ENCODE measurements at regions not wholly inside any gene's neighbourhood (a gene's known extent, or its start where the extent isn't known, plus 50 kb on each side); places are given as distances from the start of the nearest gene placed in this dataset.

- ChIA-PET POLR2A (no interaction called here), CTCF (no interaction called here)
- H3K4me1 ChIP-seq (ENCODE audit: control insufficient read depth, insufficient read depth, low read length) = no peaks in the 10 kb centered on the region
- DNase-seq (ENCODE audit: low read depth, low spot score) (no peak), ATAC-seq (no peak)
- no TSS peak for BruUV-seq (replicated peaks)
- intact Hi-C loops (cut with micrococcal nuclease; ENCODE audit: unreplicated experiment) = no loop called here
- TF ChIP-seq, protein P1, sequence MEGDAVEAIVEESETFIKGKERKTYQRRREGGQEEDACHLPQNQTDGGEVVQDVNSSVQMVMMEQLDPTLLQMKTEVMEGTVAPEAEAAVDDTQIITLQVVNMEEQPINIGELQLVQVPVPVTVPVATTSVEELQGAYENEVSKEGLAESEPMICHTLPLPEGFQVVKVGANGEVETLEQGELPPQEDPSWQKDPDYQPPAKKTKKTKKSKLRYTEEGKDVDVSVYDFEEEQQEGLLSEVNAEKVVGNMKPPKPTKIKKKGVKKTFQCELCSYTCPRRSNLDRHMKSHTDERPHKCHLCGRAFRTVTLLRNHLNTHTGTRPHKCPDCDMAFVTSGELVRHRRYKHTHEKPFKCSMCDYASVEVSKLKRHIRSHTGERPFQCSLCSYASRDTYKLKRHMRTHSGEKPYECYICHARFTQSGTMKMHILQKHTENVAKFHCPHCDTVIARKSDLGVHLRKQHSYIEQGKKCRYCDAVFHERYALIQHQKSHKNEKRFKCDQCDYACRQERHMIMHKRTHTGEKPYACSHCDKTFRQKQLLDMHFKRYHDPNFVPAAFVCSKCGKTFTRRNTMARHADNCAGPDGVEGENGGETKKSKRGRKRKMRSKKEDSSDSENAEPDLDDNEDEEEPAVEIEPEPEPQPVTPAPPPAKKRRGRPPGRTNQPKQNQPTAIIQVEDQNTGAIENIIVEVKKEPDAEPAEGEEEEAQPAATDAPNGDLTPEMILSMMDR (IDR thresholded peaks at IDR 0.05) = no peak
- TF ChIP-seq REST (IDR thresholded peaks at IDR 0.05; ENCODE audit: insufficient read depth in 1 of 2, low read depth in 2 of 2, low read length in 1 of 2) (no peak), SIN3A (IDR thresholded peaks at IDR 0.05; ENCODE audit: borderline replicate concordance, insufficient read depth, low read depth, low read length) (no peak), POLR2AphosphoS5 (IDR thresholded peaks at IDR 0.05; ENCODE audit: low read depth, low read length) (no peak), TCF7L2 (IDR thresholded peaks at IDR 0.05; ENCODE audit: low read depth, low read length) (no peak)
- H3K9me3 ChIP-seq (ENCODE audit: control insufficient read depth, insufficient read depth, low read depth, low read length) = no peaks in the 10 kb centered on the region
- H3K27ac ChIP-seq (ENCODE audit: low read length) = no peak overlapping the region
- in situ Hi-C loops (cut with HindIII; ENCODE audit: low pct_unique_long_range_greater_than_20kb, low sequenced_read_pairs) = no loop called here
- H3K27me3 ChIP-seq (ENCODE audit: control insufficient read depth, insufficient read depth, low read length) = no peaks in the 10 kb centered on the region
- H3K36me3 ChIP-seq (ENCODE audit: control insufficient read depth, insufficient read depth, low read length) = no peaks in the 10 kb centered on the region
- no peak overlapping the region for H3K4me3 ChIP-seq (ENCODE audit: low read depth in 2 of 2, low read length in 2 of 2)
Observed at GRCh38 chr18:56541793-56542192, 96.6 kb downstream of the TXNL1 start.

DNA sequence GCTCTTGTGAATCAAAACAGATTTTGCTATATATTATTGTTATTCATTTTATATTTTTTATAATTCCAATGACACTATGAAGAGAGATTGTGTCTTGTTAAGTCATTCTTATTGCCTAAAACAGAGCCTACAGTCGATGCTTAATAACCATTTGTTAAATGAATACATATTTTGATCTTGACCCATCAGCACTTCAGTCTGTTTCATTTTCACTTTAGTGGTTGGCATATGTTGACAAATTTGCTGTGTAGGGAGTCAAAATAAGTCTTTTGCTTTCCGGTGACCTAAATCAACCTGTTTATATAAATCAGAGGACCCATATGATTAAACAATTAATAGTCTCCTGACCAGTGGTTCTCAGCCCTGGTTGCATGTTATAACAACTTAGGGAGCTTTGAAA, 97.1 kb downstream of the TXNL1 start:
- Histone ChIP-seq H3K27ac (ENCODE audit: low read length) (no peak overlapping the region), H3K4me3 (ENCODE audit: low read depth in 2 of 2, low read length in 2 of 2) (no peak overlapping the region), H3K27me3 (ENCODE audit: control insufficient read depth, insufficient read depth, low read length) (no peaks in the 10 kb centered on the region), H3K4me1 (ENCODE audit: control insufficient read depth, insufficient read depth, low read length) (no peaks in the 10 kb centered on the region), H3K9me3 (ENCODE audit: control insufficient read depth, insufficient read depth, low read depth, low read length) (no peaks in the 10 kb centered on the region), H3K36me3 (ENCODE audit: control insufficient read depth, insufficient read depth, low read length) (no peaks in the 10 kb centered on the region)
- TF ChIP-seq, protein P1 (IDR thresholded peaks at IDR 0.05) = no peak
- in situ Hi-C loops (cut with HindIII; ENCODE audit: low pct_unique_long_range_greater_than_20kb, low sequenced_read_pairs) = no loop called here
- DNase-seq (ENCODE audit: low read depth, low spot score) (no peak), ATAC-seq (no peak)
- intact Hi-C loops (cut with micrococcal nuclease; ENCODE audit: unreplicated experiment) = no loop called here
- BruUV-seq (replicated peaks) = no TSS peak
- POLR2A ChIA-PET = interaction anchor here (0.6 kb wide), 1 partner anchor 21 kb away, joined by 18 read pairs; no protein-coding TSS in a partner anchor
- CTCF ChIA-PET = no interaction called here

- no peak overlapping the region for H3K27ac ChIP-seq (ENCODE audit: low read length)
- no peak for DNase-seq (ENCODE audit: low read depth, low spot score)
- BruUV-seq (replicated peaks) = no TSS peak
- no peak overlapping the region for H3K4me3 ChIP-seq (ENCODE audit: low read depth in 2 of 2, low read length in 2 of 2)
- no peaks in the 10 kb centered on the region for H3K27me3 ChIP-seq (ENCODE audit: control insufficient read depth, insufficient read depth, low read length)
- TF ChIP-seq REST (IDR thresholded peaks at IDR 0.05; ENCODE audit: insufficient read depth in 1 of 2, low read depth in 2 of 2, low read length in 1 of 2) (no peak), TCF7L2 (IDR thresholded peaks at IDR 0.05; ENCODE audit: low read depth, low read length) (no peak), SIN3A (IDR thresholded peaks at IDR 0.05; ENCODE audit: borderline replicate concordance, insufficient read depth, low read depth, low read length) (no peak), POLR2AphosphoS5 (IDR thresholded peaks at IDR 0.05; ENCODE audit: low read depth, low read length) (no peak)
- TF ChIP-seq, protein P1 (IDR thresholded peaks at IDR 0.05) = no peak
- H3K4me1 ChIP-seq (ENCODE audit: control insufficient read depth, insufficient read depth, low read length) = no peaks in the 10 kb centered on the region
- in situ Hi-C loops (cut with HindIII; ENCODE audit: low pct_unique_long_range_greater_than_20kb, low sequenced_read_pairs) = no loop called here
- no peak for ATAC-seq
- POLR2A ChIA-PET = no interaction called here
- CTCF ChIA-PET = no interaction called here
- H3K9me3 ChIP-seq (ENCODE audit: control insufficient read depth, insufficient read depth, low read depth, low read length) = no peaks in the 10 kb centered on the region
- intact Hi-C loops (cut with micrococcal nuclease; ENCODE audit: unreplicated experiment) = no loop called here
- H3K36me3 ChIP-seq (ENCODE audit: control insufficient read depth, insufficient read depth, low read length) = no peaks in the 10 kb centered on the region
Observed at GRCh38 chr18:56538746-56539145, 99.6 kb downstream of the TXNL1 start.

Measured in Panc1 (cell line).